ENCODE measurements at regions not wholly inside any gene's neighbourhood (a gene's known extent, or its start where the extent isn't known, plus 50 kb on each side); places are given as distances from the start of the nearest gene placed in this dataset.
"Not testable (repeated sequence)": the region's sequence is repeated elsewhere in the genome, so short reads cannot be mapped to it uniquely, and the experiment has no call there.

GRCh38 chr22:46040471-46041465, 63.8 kb upstream of the WNT7B start:
- DNase-seq: no peak

DNA sequence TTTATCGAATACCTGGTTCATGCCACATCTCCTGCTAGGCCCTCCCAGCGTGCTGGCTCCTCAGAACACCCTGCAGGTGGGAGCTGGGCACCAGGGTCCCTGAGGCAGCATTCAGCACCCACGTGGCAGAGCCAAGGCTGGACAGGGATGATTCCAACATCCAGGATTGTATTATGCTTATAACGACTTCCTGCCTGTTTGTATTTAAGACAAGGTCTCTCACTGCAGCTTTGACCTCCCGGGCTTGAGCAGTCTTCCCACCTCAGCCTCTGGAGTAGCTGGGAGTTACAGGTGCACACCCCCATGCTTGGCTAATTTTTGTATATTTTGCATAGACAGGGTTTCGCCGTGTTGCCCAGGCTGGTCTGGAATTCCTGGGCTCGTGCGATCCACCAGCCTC, 64.7 kb upstream of the WNT7B start:
- DNase-seq: no peak

DNA sequence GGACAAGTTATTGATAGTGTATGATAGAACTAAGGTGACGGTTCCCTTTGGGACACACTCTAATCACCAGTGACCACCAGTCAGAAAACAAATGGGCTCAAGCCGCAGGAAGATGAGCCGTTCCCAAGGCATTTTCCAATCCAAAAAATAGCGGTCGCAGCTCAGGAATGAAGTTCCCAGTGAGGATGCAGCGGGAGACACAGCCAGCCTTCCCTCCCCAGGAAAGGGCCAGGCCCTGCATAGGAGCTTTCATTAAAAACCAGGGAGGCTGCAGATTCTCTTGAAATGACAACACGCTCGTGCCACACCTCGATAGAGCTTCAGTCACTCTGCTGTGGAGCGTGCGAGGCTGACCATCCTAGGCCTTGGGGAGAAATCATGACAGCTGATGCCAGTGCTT, 65.8 kb upstream of the WNT7B start:
- no peak for DNase-seq

GRCh38 chr22:46043339-46043738, 66.4 kb upstream of the WNT7B start:
- DNase-seq: no peak

DNA sequence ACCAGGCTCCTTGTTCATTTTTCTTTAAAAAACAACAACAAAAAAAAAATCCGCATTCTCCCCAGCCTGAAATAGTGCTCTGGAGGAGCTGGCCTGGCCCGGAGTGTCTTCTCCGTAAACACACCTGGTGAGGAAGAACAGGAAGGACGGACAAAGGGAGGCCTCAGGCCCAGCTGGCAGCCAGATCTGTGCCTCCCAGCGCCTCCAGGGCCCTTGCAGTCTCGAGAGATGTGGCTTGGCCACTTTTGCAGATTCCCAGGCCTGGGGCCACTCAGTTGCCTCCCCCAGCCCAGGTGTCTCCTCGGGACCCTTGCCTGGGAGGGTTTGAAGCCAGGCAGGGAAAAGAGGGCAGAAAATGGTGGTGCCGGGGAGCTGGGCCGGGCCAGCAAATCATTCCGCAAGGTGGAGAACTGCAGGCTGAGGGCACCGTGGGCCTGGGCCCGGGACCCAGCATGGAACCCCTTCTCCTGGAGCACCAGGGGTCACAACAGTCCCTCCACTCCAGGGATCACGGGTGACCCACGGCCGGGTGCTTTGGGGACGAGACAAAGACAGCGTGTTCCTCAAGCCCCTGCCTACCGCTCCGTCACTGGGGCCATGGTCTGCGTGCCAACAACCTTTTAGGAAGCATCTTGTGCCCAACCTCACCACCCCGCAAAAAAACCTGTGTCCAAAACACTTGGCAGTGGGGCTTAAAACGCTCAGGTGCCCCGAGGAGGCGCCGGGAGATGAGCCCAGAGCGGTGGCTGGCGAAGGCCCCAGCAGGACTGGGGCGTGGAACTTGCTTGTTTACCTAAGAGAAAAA, 67.1 kb upstream of the WNT7B start:
- DNase-seq: peak in 2 of 6 experiments; percentile 18 to 36

DNA sequence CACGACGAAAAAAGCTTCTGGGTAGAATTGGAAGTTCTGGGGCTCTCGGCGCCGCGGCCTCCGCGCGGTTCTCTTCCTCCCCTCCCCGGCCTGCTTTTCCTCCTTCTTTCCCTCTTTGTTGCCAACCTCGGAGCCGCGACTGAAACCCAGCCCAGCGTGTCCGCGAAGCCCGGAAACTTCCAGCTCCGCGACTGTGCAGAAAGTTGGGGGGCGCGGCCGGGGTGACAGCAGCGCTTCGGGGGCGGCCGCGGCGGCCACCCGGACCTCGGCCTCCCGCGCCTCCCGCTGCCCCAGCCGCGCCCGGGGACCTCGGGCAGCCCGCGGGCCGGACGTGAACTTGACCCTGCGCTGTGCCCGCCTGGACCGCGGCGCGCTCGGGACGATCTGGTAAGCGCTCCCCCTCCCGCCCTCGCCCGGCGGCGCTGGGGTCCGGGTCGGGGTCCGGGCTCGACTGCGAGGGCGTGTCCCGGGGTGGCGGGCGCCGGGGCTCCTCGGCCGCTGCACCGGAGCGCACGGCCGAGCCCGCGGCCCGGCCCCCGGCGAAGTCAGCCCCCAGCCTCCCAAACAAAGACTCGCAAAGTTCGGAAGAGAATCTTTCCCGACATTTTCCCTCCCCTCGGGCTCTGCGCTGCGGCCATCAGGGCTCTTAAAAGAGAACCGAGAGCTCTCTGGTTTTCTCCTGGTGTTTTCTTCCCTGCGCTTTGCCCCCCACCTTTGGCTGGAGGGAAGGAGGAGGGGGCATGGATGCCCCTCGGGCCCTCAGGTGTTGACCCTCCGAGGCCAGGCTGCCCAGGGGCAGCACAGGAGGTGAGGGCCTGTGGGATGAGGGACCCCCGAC, 67.9 kb upstream of the WNT7B start:
- peak in 5 of 6 experiments; percentile 25 to 53 (median 39) for DNase-seq

- no peak for DNase-seq
Observed at GRCh38 chr22:46045459-46046298, 68.7 kb upstream of the WNT7B start.

GRCh38 chr22:46046299-46046685, 69.3 kb upstream of the WNT7B start:
- DNase-seq: no peak

DNA sequence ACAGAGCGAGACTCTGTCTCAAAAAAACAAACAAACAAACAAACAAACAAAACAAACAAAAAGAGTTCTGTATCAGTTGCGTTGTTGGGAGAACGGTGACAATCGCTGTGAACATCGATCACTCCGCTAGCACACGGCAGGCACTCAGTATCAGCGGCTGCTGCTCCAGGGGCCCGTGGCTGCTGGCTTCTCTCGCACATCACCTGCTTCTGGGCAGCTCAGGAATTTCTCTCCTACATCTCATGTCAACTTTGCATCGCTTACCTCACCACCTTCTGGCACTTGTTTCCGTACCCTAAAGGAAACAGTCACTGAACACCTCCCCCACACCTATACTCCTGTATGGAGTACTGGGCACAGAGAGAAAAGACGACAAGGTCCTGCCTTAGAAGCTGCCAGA, 70.3 kb upstream of the WNT7B start:
- no peak for DNase-seq

DNA sequence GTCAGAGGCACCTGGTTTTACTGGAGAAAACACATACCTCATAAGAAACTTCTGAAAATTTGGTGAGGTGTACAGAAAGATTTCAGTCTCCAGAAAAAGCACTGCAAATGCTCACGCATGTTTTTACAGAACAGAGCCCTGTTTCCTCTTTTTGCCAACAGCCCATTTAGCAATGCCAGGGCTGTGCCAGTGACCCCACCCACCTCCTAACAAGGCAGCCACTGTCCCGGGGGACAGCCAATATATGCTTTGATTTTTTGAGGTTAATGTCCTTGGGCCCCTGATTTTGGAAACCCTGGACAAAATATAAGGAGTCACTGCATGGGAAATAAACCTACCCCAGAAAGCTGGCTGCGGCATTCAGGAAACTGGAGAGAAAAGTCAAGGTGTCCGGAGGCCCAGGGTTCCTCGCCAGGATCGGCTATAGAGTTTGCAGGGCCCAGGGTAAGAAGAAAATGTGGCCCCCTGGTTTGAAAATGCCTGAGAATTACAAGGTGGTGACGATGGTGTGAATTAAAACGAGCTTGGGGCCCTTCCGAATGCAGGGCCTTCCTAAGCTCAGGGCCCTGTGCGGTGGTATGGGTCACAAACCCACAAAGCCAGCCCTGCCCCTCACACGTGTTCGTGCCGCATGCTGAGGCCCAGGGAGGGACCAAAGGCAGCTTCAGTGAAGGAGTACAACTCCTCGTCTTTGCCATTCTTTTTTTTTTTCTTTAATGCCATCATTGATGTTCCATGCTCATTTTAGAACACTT, 71.1 kb upstream of the WNT7B start:
- no peak for DNase-seq

- DNase-seq: not testable (repeated sequence)
Observed at GRCh38 chr22:46048661-46049060, 71.7 kb upstream of the WNT7B start.

DNA sequence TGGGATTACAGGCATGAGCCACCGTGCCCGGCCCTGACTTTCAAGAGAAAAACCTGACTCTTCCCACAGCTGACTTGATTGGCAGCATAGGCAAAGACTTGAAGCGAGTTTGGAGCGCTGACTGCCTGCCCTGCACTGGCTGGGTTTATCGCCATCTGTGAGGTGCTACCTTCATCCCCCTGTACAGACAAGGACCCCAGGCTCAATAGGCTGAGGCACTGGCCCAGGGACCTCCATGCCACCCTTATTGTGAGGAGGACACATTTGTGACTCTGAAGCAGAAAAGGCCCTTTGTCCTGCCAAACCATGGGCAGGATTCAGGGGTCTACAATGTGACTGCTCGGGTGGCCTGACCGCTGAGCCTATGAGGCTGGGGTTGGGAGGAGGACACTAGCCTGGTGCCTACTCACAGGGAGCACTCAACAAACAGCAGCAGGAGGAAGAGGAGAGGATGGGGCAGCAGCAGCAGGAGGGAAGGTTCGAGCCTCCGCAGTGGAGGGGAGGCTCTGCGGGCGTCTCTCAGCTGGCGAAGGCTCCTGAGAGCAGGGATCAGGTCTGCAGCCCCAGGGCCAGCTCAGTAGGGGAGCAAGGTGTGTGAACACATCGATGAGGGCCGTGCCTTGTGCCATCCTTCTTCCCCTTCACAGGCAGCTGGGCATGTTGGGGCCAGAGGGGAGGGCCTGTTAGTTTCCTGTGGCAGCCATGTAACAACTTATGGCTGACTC, 72.9 kb upstream of the WNT7B start:
- no peak for DNase-seq

DNA sequence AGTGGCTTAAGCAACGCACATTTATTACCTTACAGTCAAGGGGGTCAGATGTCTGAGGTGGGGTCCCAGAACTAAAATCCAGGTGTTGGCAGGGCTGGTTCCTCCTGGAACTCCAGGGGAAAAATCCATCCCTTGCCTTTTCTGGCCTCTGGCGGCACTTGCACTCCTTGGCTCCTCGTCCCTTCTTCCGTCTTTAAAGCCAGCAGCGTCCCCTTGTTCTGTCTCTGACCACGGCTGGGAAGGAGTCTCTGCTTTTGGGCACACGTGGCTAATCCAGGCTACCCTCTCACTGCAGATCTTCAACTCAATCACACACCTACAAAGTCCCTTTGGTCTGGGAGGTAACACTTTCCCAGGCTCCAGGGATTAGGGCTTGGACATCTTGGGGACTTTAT, 73.5 kb upstream of the WNT7B start:
- DNase-seq: no peak

GRCh38 chr22:46050916-46051614, 74.1 kb upstream of the WNT7B start:
- no peak for DNase-seq

- no peak for DNase-seq
Observed at GRCh38 chr22:46051646-46052045, 74.7 kb upstream of the WNT7B start.

GRCh38 chr22:46052331-46052771, 75.4 kb upstream of the WNT7B start:
- no peak for DNase-seq

DNA sequence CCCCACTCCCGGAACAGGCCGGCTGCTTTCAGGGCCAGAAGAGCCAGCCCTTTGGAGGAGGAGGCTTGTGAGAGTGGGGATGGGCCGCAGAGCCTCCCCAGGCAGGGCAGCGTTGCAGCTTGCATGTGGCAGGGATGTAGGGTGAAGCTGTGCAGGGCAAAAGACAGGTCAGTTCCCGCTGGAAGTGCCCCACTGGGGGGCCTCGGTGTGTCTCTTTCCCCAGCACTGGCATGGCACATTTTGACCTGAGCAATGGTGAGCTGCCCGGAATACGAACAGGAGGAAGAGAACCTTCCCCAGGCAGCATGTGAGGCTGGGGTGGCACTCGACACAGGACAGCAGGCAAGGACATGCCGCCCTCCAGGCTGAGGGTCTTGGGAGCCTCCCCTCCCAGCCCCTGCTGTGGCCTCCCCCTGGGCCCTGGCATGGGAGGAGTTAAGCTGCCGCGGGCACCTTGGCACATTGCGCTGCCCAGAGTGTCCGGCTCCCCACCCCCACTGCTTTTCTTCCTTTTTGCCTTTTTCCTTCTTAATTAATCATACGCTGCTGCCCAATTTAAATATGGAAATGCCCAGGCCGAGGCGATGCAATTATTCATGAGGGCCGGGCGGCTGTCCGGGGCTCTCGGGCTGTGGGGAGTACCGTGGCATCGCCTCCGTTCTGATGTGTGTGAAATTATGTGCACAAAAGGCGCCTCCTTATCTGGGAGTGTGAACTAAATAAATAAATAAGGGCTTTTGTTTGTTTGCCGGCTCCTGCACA, 76.0 kb upstream of the WNT7B start:
- DNase-seq: peak in 3 of 6 experiments; percentile 8 to 38 (median 18)

DNA sequence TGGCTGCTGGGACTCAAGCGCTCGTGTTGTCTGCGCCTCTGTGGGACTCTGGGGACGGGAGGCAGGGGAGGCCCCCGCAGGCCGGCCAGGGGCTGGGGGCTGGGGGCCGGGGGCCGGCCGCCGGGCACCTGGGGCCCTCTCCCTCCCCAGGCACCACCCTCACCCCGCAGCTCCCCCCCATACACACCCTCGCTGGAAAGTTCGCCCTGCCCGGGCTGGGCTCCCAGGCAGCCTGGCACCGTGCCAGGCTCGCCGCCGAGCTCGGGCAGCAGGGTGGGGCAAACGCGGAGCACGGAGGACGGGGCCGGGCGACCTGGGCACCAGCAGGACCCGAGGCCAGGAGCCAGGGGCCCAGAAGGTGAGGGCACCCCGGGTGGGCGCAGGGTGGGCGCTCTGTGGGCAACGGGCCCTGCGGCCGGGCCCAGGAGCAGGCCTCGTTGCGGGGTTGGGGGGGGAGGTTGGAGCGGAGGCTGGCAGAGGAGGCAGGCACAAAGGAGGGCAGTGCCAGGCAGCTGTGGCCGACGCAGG, 76.7 kb upstream of the WNT7B start:
- peak; percentile 49 to 85 (median 68) for DNase-seq

Data from stimulated activated naive CD4-positive, alpha-beta T cell (primary cell).